ENCODE measurements at regions not wholly inside any gene's neighbourhood (a gene's known extent, or its start where the extent isn't known, plus 50 kb on each side); places are given as distances from the start of the nearest gene placed in this dataset.

DNA sequence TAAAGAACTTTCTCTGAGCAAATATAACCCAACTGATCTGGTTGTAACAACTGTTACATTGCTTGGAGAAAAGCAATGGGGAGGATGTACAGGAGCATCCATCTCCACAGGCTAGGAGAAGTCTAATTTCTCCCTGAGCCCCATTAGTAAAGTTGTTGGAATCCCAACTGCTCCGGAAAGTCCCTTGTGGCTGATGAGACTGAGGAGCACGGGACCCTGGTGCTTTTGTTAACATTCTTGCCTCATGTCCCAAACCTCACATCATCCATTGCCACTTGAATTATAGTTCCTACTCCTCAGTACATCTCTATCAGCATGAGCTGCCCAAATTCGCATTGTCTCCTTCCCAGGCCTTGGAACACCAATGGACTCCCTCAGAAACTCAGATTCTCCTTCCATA is 260.6 kb upstream of the BMP2 start:
- Histone ChIP-seq H3K9ac (ENCODE audit: low read depth, low read length) (no peak overlapping the region), H3K9me3 (ENCODE audit: insufficient read depth, low read length, severe bottlenecking) (no peaks in the 10 kb centered on the region), H3K27ac (ENCODE audit: low read length) (no peak overlapping the region), H3K4me1 (ENCODE audit: insufficient read depth, low read length) (no peaks in the 10 kb centered on the region), H3K36me3 (ENCODE audit: insufficient read depth, low read length) (no peaks in the 10 kb centered on the region), H3K4me2 (ENCODE audit: insufficient read depth, low read length) (no peak overlapping the region), H2AFZ (ENCODE audit: low read depth, low read length) (no peak overlapping the region), H3K79me2 (ENCODE audit: insufficient read depth, low read length) (no peaks in the 10 kb centered on the region), H3K4me3 (ENCODE audit: low read depth in 1 of 2, low read length in 2 of 2) (no peak overlapping the region), H4K20me1 (ENCODE audit: insufficient read depth, low read length) (no peaks in the 10 kb centered on the region), H3K27me3 (ENCODE audit: insufficient read depth, low read length, poor library complexity) (peaks cover 3% of the 10 kb centered on the region)
- no peak for TF ChIP-seq CTCF (IDR thresholded peaks at IDR 0.05; ENCODE audit: borderline replicate concordance, extremely low read depth, low read length, poor library complexity, severe bottlenecking)
- no peak for TF ChIP-seq EZH2 (IDR thresholded peaks at IDR 0.05; ENCODE audit: borderline replicate concordance, low read depth, low read length, severe bottlenecking)
- no peak for DNase-seq
- no peak for ATAC-seq (ENCODE audit: insufficient read depth, low read depth)

GRCh38 chr20:6504826-6505225 is 262.7 kb upstream of the BMP2 start:
- H4K20me1 ChIP-seq (ENCODE audit: insufficient read depth, low read length), result no peaks in the 10 kb centered on the region
- H3K9me3 ChIP-seq (ENCODE audit: insufficient read depth, low read length, severe bottlenecking), result no peaks in the 10 kb centered on the region
- no peak for ATAC-seq (ENCODE audit: insufficient read depth, low read depth)
- no peak for TF ChIP-seq EZH2 (IDR thresholded peaks at IDR 0.05; ENCODE audit: borderline replicate concordance, low read depth, low read length, severe bottlenecking)
- no peak for TF ChIP-seq CTCF (IDR thresholded peaks at IDR 0.05; ENCODE audit: borderline replicate concordance, extremely low read depth, low read length, poor library complexity, severe bottlenecking)
- no peak overlapping the region for H3K27ac ChIP-seq (ENCODE audit: low read length)
- H3K4me3 ChIP-seq (ENCODE audit: low read depth in 1 of 2, low read length in 2 of 2), result no peak overlapping the region
- H3K36me3 ChIP-seq (ENCODE audit: insufficient read depth, low read length), result no peaks in the 10 kb centered on the region
- no peak overlapping the region for H3K4me2 ChIP-seq (ENCODE audit: insufficient read depth, low read length)
- DNase-seq, result no peak
- no peak overlapping the region for H2AFZ ChIP-seq (ENCODE audit: low read depth, low read length)
- peaks cover 3% of the 10 kb centered on the region for H3K27me3 ChIP-seq (ENCODE audit: insufficient read depth, low read length, poor library complexity)
- no peak overlapping the region for H3K9ac ChIP-seq (ENCODE audit: low read depth, low read length)
- H3K4me1 ChIP-seq (ENCODE audit: insufficient read depth, low read length), result no peaks in the 10 kb centered on the region
- H3K79me2 ChIP-seq (ENCODE audit: insufficient read depth, low read length), result no peaks in the 10 kb centered on the region

GRCh38 chr20:6504179-6504578 is 263.3 kb upstream of the BMP2 start:
- Histone ChIP-seq H3K4me2 (ENCODE audit: insufficient read depth, low read length) (no peak overlapping the region), H3K27ac (ENCODE audit: low read length) (no peak overlapping the region), H3K4me3 (ENCODE audit: low read depth in 1 of 2, low read length in 2 of 2) (no peak overlapping the region), H3K4me1 (ENCODE audit: insufficient read depth, low read length) (no peaks in the 10 kb centered on the region), H3K9me3 (ENCODE audit: insufficient read depth, low read length, severe bottlenecking) (no peaks in the 10 kb centered on the region), H3K36me3 (ENCODE audit: insufficient read depth, low read length) (no peaks in the 10 kb centered on the region), H3K79me2 (ENCODE audit: insufficient read depth, low read length) (no peaks in the 10 kb centered on the region), H3K27me3 (ENCODE audit: insufficient read depth, low read length, poor library complexity) (peaks cover 3% of the 10 kb centered on the region), H2AFZ (ENCODE audit: low read depth, low read length) (no peak overlapping the region), H3K9ac (ENCODE audit: low read depth, low read length) (no peak overlapping the region), H4K20me1 (ENCODE audit: insufficient read depth, low read length) (no peaks in the 10 kb centered on the region)
- ATAC-seq (ENCODE audit: insufficient read depth, low read depth) (no peak), DNase-seq (no peak)
- TF ChIP-seq CTCF (IDR thresholded peaks at IDR 0.05; ENCODE audit: borderline replicate concordance, extremely low read depth, low read length, poor library complexity, severe bottlenecking) (no peak), EZH2 (IDR thresholded peaks at IDR 0.05; ENCODE audit: borderline replicate concordance, low read depth, low read length, severe bottlenecking) (no peak)

- H2AFZ ChIP-seq (ENCODE audit: low read depth, low read length), result no peak overlapping the region
- no peaks in the 10 kb centered on the region for H3K36me3 ChIP-seq (ENCODE audit: insufficient read depth, low read length)
- H3K9me3 ChIP-seq (ENCODE audit: insufficient read depth, low read length, severe bottlenecking), result no peaks in the 10 kb centered on the region
- H3K27me3 ChIP-seq (ENCODE audit: insufficient read depth, low read length, poor library complexity), result peaks cover 3% of the 10 kb centered on the region
- H3K4me3 ChIP-seq (ENCODE audit: low read depth in 1 of 2, low read length in 2 of 2), result no peak overlapping the region
- no peaks in the 10 kb centered on the region for H4K20me1 ChIP-seq (ENCODE audit: insufficient read depth, low read length)
- TF ChIP-seq EZH2 (IDR thresholded peaks at IDR 0.05; ENCODE audit: borderline replicate concordance, low read depth, low read length, severe bottlenecking) (no peak), CTCF (IDR thresholded peaks at IDR 0.05; ENCODE audit: borderline replicate concordance, extremely low read depth, low read length, poor library complexity, severe bottlenecking) (no peak)
- no peak for ATAC-seq (ENCODE audit: insufficient read depth, low read depth)
- H3K4me1 ChIP-seq (ENCODE audit: insufficient read depth, low read length), result no peaks in the 10 kb centered on the region
- no peak overlapping the region for H3K27ac ChIP-seq (ENCODE audit: low read length)
- no peak overlapping the region for H3K4me2 ChIP-seq (ENCODE audit: insufficient read depth, low read length)
- H3K79me2 ChIP-seq (ENCODE audit: insufficient read depth, low read length), result no peaks in the 10 kb centered on the region
- DNase-seq, result no peak
- H3K9ac ChIP-seq (ENCODE audit: low read depth, low read length), result no peak overlapping the region
Observed at GRCh38 chr20:6502999-6503398, 264.5 kb upstream of the BMP2 start.

Data from DND-41 (cell line).